ENCODE measurements at regions not wholly inside any gene's neighbourhood (a gene's known extent, or its start where the extent isn't known, plus 50 kb on each side); places are given as distances from the start of the nearest gene placed in this dataset.

DNA sequence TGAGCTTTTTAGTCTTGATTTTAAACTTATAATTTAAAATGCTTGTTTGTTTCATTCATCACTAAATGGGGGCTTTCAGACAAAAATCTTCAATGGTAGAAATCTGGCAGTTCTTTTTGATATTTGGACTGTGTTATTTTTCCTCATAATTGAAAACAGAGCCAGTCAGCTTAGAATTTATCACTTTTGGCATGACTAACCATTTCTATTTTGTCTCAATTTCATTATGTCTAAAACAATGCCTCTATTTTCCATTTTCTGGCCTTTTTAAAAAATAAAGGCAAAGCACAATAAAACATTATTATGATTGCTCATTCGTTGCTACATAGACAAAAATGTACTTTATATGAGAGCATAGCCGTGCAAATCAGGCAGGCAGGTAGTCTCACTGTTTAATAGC, 434.5 kb downstream of the XIRP2 start:
- TF ChIP-seq POLR2A (IDR thresholded peaks at IDR 0.05), result no peak
- TF ChIP-seq, protein P1, sequence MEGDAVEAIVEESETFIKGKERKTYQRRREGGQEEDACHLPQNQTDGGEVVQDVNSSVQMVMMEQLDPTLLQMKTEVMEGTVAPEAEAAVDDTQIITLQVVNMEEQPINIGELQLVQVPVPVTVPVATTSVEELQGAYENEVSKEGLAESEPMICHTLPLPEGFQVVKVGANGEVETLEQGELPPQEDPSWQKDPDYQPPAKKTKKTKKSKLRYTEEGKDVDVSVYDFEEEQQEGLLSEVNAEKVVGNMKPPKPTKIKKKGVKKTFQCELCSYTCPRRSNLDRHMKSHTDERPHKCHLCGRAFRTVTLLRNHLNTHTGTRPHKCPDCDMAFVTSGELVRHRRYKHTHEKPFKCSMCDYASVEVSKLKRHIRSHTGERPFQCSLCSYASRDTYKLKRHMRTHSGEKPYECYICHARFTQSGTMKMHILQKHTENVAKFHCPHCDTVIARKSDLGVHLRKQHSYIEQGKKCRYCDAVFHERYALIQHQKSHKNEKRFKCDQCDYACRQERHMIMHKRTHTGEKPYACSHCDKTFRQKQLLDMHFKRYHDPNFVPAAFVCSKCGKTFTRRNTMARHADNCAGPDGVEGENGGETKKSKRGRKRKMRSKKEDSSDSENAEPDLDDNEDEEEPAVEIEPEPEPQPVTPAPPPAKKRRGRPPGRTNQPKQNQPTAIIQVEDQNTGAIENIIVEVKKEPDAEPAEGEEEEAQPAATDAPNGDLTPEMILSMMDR (IDR thresholded peaks at IDR 0.05), result no peak
